IMR-90 (cell line): ENCODE measurements at regions not wholly inside any gene's neighbourhood (a gene's known extent, or its start where the extent isn't known, plus 50 kb on each side); places are given as distances from the start of the nearest gene placed in this dataset.

Experiments used
- ATAC-seq: fragments of 200-7000 bp; cut with Tn5 transposase; 2 replicates; pipeline ENCODE4 v1.9.1; 2020; ENCODE audit warnings: low read depth, mild to moderate bottlenecking, moderate library complexity
- BruUV-seq: library from RNA; stranded (reverse); fragments of 400-500 nt; replicated peaks from 2 replicates; lab custom pipeline; 2021; lab: Mats Ljungman, UMichigan
- CTCF ChIA-PET: fragments of 300-600 bp; formaldehyde crosslinking; extraction: SDS; loops from one replicate; lab custom pipeline; 2021; ENCODE audit warnings: antibody characterized with exemption; lab: Yijun Ruan, JAX
- POLR2A ChIA-PET: fragments of 300-600 bp; sonication (Branson Sonifier 250); formaldehyde crosslinking; loops from one replicate; lab custom pipeline; 2022; ENCODE audit warnings: antibody characterized with exemption; ENCODE audit not compliant: unreplicated experiment; lab: Charles Lee
- DNase-seq: peaks from one replicate; pipeline ENCODE4 v3.0.0; 2013
- H2AFZ ChIP-seq: replicated peaks from 2 replicates; pipeline ENCODE3; 2013; ENCODE audit warnings: low read length, mild to moderate bottlenecking; ENCODE audit not compliant: poor library complexity
- H2AK5ac ChIP-seq: 2 replicates; pipeline ENCODE4 v1.6.1; 2013; ENCODE audit warnings: low read depth, low read length, inconsistent platforms
- H2AK9ac ChIP-seq: replicated peaks from 2 replicates; pipeline ENCODE3; 2013; ENCODE audit warnings: mild to moderate bottlenecking, low read depth, low read length, moderate library complexity; ENCODE audit not compliant: poor library complexity
- H2BK120ac ChIP-seq: 2 replicates; pipeline ENCODE4 v1.6.1; 2013; ENCODE audit warnings: low read depth, low read length, inconsistent platforms
- H2BK15ac ChIP-seq: 3 replicates; pipeline ENCODE4 v1.6.1; 2013; ENCODE audit warnings: low read depth, low read length, inconsistent platforms
- H2BK20ac ChIP-seq: 2 replicates; pipeline ENCODE4 v1.6.1; 2013; ENCODE audit warnings: low read depth, mild to moderate bottlenecking, inconsistent platforms, low read length, moderate library complexity
- H2BK5ac ChIP-seq: 2 replicates; pipeline ENCODE4 v1.6.1; 2013; ENCODE audit warnings: mild to moderate bottlenecking, low read depth, low read length, inconsistent platforms; ENCODE audit not compliant: poor library complexity, severe bottlenecking
- H3K14ac ChIP-seq: replicated peaks from 2 replicates; pipeline ENCODE4 v1.6.1; 2013; ENCODE audit warnings: low read depth, low read length, inconsistent platforms
- H3K18ac ChIP-seq: 2 replicates; pipeline ENCODE4 v1.6.1; 2013; ENCODE audit warnings: low read depth, low read length, control low read depth
- H3K23ac ChIP-seq: 2 replicates; pipeline ENCODE4 v1.6.1; 2013; ENCODE audit warnings: low read depth, low read length, inconsistent platforms
- H3K27ac ChIP-seq: 2 replicates; pipeline ENCODE4 v1.5.1; 2013; ENCODE audit warnings: mild to moderate bottlenecking, control low read depth, low read length; ENCODE audit not compliant: insufficient read depth
- H3K27me3 ChIP-seq: 2 replicates; pipeline ENCODE4 v1.6.1; 2013; ENCODE audit warnings: low read length; ENCODE audit not compliant: control insufficient read depth, insufficient read depth
- H3K36me3 ChIP-seq: 2 replicates; pipeline ENCODE4 v1.6.1; 2013; ENCODE audit warnings: low read length, mixed read lengths; ENCODE audit not compliant: control insufficient read depth, insufficient read depth
- H3K4ac ChIP-seq: 2 replicates; pipeline ENCODE4 v1.6.1; 2013; ENCODE audit warnings: low read depth, low read length, inconsistent platforms
- H3K4me1 ChIP-seq: 2 replicates; pipeline ENCODE4 v1.6.1; 2013; ENCODE audit warnings: low read length, mixed read lengths; ENCODE audit not compliant: control insufficient read depth, insufficient read depth
- H3K4me2 ChIP-seq: 2 replicates; pipeline ENCODE4 v1.6.1; 2013; ENCODE audit warnings: low read depth, mild to moderate bottlenecking, control low read depth, low read length, moderate library complexity
- H3K4me3 ChIP-seq: 2 replicates; pipeline ENCODE4 v1.5.1; 2013; ENCODE audit warnings: low read depth, mild to moderate bottlenecking, control low read depth, low read length, moderate library complexity; ENCODE audit not compliant: insufficient read depth
- H3K56ac ChIP-seq: 2 replicates; pipeline ENCODE4 v1.6.1; 2013; ENCODE audit warnings: low read length, inconsistent platforms; ENCODE audit not compliant: insufficient read depth; ENCODE audit errors: extremely low read depth
- H3K79me1 ChIP-seq, 2 experiments: 2 replicates each; pipeline ENCODE4 v1.6.1; 2013; ENCODE audit warnings: low read length in 2 of 2, inconsistent platforms in 1 of 2, low read depth in 1 of 2
- H3K9ac ChIP-seq: 2 replicates; pipeline ENCODE4 v1.6.1; 2013; ENCODE audit warnings: low read depth, low read length, control low read depth
- H3K9me1 ChIP-seq: 2 replicates; pipeline ENCODE4 v1.6.1; 2013; ENCODE audit warnings: low read length, inconsistent platforms; ENCODE audit not compliant: insufficient read depth
- H3K9me3 ChIP-seq: 2 replicates; pipeline ENCODE4 v1.6.1; 2013; ENCODE audit warnings: low read length; ENCODE audit not compliant: control insufficient read depth, insufficient read depth
- H4K20me1 ChIP-seq: 2 replicates; pipeline ENCODE4 v1.6.1; 2013; ENCODE audit warnings: low read length, inconsistent platforms; ENCODE audit not compliant: insufficient read depth
- H4K5ac ChIP-seq: 2 replicates; pipeline ENCODE4 v1.6.1; 2013; ENCODE audit warnings: mild to moderate bottlenecking, low read depth, low read length, control low read depth
- H4K8ac ChIP-seq, 2 experiments: 2 replicates each; pipeline ENCODE4 v1.6.1; 2013; ENCODE audit warnings: low read depth in 2 of 2, low read length in 2 of 2, control low read depth in 1 of 2, inconsistent platforms in 1 of 2
- H4K91ac ChIP-seq: 2 replicates; pipeline ENCODE4 v1.6.1; 2013; ENCODE audit warnings: low read depth, low read length, inconsistent platforms; ENCODE audit not compliant: insufficient read depth
- BHLHE40 ChIP-seq: fragments of 150-350 bp; IDR thresholded peaks from 2 replicates; pipeline ENCODE4 v1.6.1; 2016; ENCODE audit warnings: mild to moderate bottlenecking, low read depth, low read length
- CEBPB ChIP-seq: IDR thresholded peaks from 2 replicates; pipeline ENCODE4 v1.6.1; 2012; ENCODE audit warnings: low read depth, low read length, improper control_type of control experiment
- CHD1 ChIP-seq: IDR thresholded peaks from 2 replicates; pipeline ENCODE4 v1.6.1; 2012; ENCODE audit warnings: low read depth, low read length, improper control_type of control experiment
- FOS ChIP-seq: fragments of 150-350 bp; IDR thresholded peaks from 2 replicates; pipeline ENCODE4 v1.6.1; 2016; ENCODE audit warnings: low read depth, low read length
- MAFK ChIP-seq: IDR thresholded peaks from 2 replicates; pipeline ENCODE4 v1.6.1; 2012; ENCODE audit warnings: low read depth, low read length, improper control_type of control experiment
- MAZ ChIP-seq: IDR thresholded peaks from 2 replicates; pipeline ENCODE4 v1.6.1; 2012; ENCODE audit warnings: low read depth, mild to moderate bottlenecking, low read length, improper control_type of control experiment, moderate library complexity, borderline replicate concordance
- MXI1 ChIP-seq: IDR thresholded peaks from 2 replicates; pipeline ENCODE4 v1.6.1; 2012; ENCODE audit warnings: low read depth, mild to moderate bottlenecking, low read length, moderate library complexity, borderline replicate concordance
- NFE2L2 ChIP-seq: fragments of 150-350 bp; IDR thresholded peaks from 2 replicates; pipeline ENCODE4 v1.6.1; 2016; ENCODE audit warnings: low read depth, mild to moderate bottlenecking, low read length
- POLR2A ChIP-seq: IDR thresholded peaks from 2 replicates; pipeline ENCODE4 v1.6.1; 2012; ENCODE audit warnings: mild to moderate bottlenecking, low read depth, low read length
- RAD21 ChIP-seq: IDR thresholded peaks from 2 replicates; pipeline ENCODE4 v1.6.1; 2012; ENCODE audit warnings: low read length, improper control_type of control experiment
- RCOR1 ChIP-seq: IDR thresholded peaks from 2 replicates; pipeline ENCODE4 v1.6.1; 2012; ENCODE audit warnings: mild to moderate bottlenecking, low read length, improper control_type of control experiment; ENCODE audit not compliant: insufficient replicate concordance
- RFX5 ChIP-seq: IDR thresholded peaks from 2 replicates; pipeline ENCODE4 v1.8.0; 2012; ENCODE audit warnings: low read depth, mild to moderate bottlenecking, low read length, moderate library complexity
- SMC3 ChIP-seq: fragments of 150-350 bp; IDR thresholded peaks from 2 replicates; pipeline ENCODE4 v1.6.1; 2016; ENCODE audit warnings: low read depth, mild to moderate bottlenecking, antibody characterized with exemption, low read length, moderate library complexity
- WGBS, 2 experiments: methylation state at CpG; one replicate each; pipeline versions ENCODE4 v1.1.5 to v1.1.7; 2013; ENCODE audit warnings: missing lambda C conversion rate in 2 of 2; ENCODE audit not compliant: insufficient read length in 1 of 2; ENCODE audit errors: extremely low coverage in 2 of 2; 5-methylcytosine and 5-hydroxymethylcytosine counted together
- dilution Hi-C: fragments of 300-500 bp; cut with HindIII; formaldehyde crosslinking; loops from one replicate; pipeline ENCODE4 v1.14.3; 2018; ENCODE audit warnings: low sequenced_read_pairs; ENCODE audit not compliant: unreplicated experiment
- in situ Hi-C: fragments of 300-500 bp; cut with MboI; formaldehyde crosslinking; loops from 3 replicates; pipeline ENCODE4 v1.14.3; 2019; ENCODE audit warnings: low sequenced_read_pairs, inconsistent platforms, mixed read lengths
- intact Hi-C: fragments of 100-400 bp; cut with micrococcal nuclease; formaldehyde crosslinking; loops from 2 replicates; pipeline ENCODE4 v1.10.0; 2022
- TF ChIP-seq, protein P1 (sequence below): fragments of 150-350 bp; IDR thresholded peaks from 2 replicates; pipeline ENCODE4 v1.6.1; 2017; ENCODE audit warnings: mild to moderate bottlenecking, antibody characterized with exemption, low read length, low read depth
- TF ChIP-seq, protein P2 (sequence below): fragments of 150-350 bp; IDR thresholded peaks from 2 replicates; pipeline ENCODE4 v1.6.1; 2016; ENCODE audit warnings: low read depth, mild to moderate bottlenecking, low read length, moderate library complexity, borderline replicate concordance
- TF ChIP-seq, protein P3 (sequence below): conservative IDR thresholded peaks from 2 replicates; pipeline ENCODE4 v1.5.1; 2012; ENCODE audit warnings: mild to moderate bottlenecking, low read depth, low read length, improper control_type of control experiment

DNA sequence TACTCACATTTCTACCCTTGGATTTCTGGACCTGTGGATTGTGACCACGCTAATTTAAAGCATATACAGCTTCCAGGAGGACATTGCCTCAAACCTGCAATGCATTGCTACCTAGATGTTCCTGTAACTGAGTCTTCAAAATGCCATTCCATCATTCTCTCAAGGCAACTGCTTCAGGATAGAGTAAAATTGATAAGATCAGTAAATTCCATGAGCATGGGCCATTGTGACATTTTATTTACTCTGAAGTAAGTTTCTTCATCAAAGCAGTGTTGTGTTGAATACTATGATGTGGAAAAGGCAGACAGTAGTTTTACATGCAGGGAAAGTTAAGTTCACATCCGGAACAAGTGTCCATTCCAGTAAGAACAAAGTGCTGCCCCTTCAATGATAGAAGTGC is 991.0 kb downstream of the ARAP2 start:
- H3K56ac ChIP-seq = no peak overlapping the region
- no peak overlapping the region for H2BK120ac ChIP-seq
- 67% methylated on average over 1 of the region's 2 CpGs; no CpG with 5 or more reads in 1 of the 2 experiments for WGBS, 2 experiments
- ATAC-seq (no peak), DNase-seq (no peak)
- H3K27me3 ChIP-seq = no peaks in the 10 kb centered on the region
- no peaks in the 10 kb centered on the region for H3K79me1 ChIP-seq
- H4K91ac ChIP-seq = no peak overlapping the region
- no peak overlapping the region for H3K4ac ChIP-seq
- BruUV-seq = no TSS peak
- no peaks in the 10 kb centered on the region for H3K9me1 ChIP-seq
- no peak overlapping the region for H3K18ac ChIP-seq
- no peaks in the 10 kb centered on the region for H4K20me1 ChIP-seq
- POLR2A ChIA-PET = no interaction called here
- no peak overlapping the region for H2BK5ac ChIP-seq
- intact Hi-C loops (no loop called here), in situ Hi-C loops (no loop called here), dilution Hi-C loops (no loop called here)
- no peak overlapping the region for H3K9ac ChIP-seq
- H3K4me1 ChIP-seq = no peaks in the 10 kb centered on the region
- no peak overlapping the region for H2AFZ ChIP-seq
- H3K9me3 ChIP-seq = peaks cover 10% of the 10 kb centered on the region
- no peak overlapping the region for H4K8ac ChIP-seq
- no peak overlapping the region for H2AK5ac ChIP-seq
- no peak overlapping the region for H3K14ac ChIP-seq
- H3K4me2 ChIP-seq = no peak overlapping the region
- no peak overlapping the region for H3K23ac ChIP-seq
- CTCF ChIA-PET = no interaction called here
- no peak overlapping the region for H3K4me3 ChIP-seq
- H2BK15ac ChIP-seq = no peak overlapping the region
- no peak overlapping the region for H2AK9ac ChIP-seq
- TF ChIP-seq BHLHE40 (no peak), MAZ (no peak), FOS (no peak), CHD1 (no peak), MAFK (no peak), POLR2A (no peak), CEBPB (no peak), NFE2L2 (no peak), RAD21 (no peak), RFX5 (no peak), RCOR1 (no peak), SMC3 (no peak), MXI1 (no peak)
- TF ChIP-seq, protein P1, sequence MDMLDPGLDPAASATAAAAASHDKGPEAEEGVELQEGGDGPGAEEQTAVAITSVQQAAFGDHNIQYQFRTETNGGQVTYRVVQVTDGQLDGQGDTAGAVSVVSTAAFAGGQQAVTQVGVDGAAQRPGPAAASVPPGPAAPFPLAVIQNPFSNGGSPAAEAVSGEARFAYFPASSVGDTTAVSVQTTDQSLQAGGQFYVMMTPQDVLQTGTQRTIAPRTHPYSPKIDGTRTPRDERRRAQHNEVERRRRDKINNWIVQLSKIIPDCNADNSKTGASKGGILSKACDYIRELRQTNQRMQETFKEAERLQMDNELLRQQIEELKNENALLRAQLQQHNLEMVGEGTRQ = no peak
- TF ChIP-seq, protein P2, sequence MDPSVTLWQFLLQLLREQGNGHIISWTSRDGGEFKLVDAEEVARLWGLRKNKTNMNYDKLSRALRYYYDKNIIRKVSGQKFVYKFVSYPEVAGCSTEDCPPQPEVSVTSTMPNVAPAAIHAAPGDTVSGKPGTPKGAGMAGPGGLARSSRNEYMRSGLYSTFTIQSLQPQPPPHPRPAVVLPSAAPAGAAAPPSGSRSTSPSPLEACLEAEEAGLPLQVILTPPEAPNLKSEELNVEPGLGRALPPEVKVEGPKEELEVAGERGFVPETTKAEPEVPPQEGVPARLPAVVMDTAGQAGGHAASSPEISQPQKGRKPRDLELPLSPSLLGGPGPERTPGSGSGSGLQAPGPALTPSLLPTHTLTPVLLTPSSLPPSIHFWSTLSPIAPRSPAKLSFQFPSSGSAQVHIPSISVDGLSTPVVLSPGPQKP = no peak
- TF ChIP-seq, protein P3, sequence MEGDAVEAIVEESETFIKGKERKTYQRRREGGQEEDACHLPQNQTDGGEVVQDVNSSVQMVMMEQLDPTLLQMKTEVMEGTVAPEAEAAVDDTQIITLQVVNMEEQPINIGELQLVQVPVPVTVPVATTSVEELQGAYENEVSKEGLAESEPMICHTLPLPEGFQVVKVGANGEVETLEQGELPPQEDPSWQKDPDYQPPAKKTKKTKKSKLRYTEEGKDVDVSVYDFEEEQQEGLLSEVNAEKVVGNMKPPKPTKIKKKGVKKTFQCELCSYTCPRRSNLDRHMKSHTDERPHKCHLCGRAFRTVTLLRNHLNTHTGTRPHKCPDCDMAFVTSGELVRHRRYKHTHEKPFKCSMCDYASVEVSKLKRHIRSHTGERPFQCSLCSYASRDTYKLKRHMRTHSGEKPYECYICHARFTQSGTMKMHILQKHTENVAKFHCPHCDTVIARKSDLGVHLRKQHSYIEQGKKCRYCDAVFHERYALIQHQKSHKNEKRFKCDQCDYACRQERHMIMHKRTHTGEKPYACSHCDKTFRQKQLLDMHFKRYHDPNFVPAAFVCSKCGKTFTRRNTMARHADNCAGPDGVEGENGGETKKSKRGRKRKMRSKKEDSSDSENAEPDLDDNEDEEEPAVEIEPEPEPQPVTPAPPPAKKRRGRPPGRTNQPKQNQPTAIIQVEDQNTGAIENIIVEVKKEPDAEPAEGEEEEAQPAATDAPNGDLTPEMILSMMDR = no peak
- no peak overlapping the region for H2BK20ac ChIP-seq
- H3K27ac ChIP-seq = no peak overlapping the region
- H3K36me3 ChIP-seq = no peaks in the 10 kb centered on the region
- no peak overlapping the region for H4K5ac ChIP-seq
